Upper lobe of left lung (tissue), 4 donors: ENCODE measurements at regions not wholly inside any gene's neighbourhood (a gene's known extent, or its start where the extent isn't known, plus 50 kb on each side); places are given as distances from the start of the nearest gene placed in this dataset.

ENCODE experiments used
- CTCF ChIP-seq, 6 experiments: fragments of 450-650 bp in 4 of 6; fragments of 200-600 bp in 2 of 6; sonication (generic) in 2 of 6; IDR thresholded peaks; one replicate each; pipeline ENCODE4 v1.5.1; 2016 to 2019; ENCODE audit warnings: antibody characterized with exemption in 6 of 6
- EP300 ChIP-seq, 4 donors: sonication (generic); formaldehyde crosslinking; IDR thresholded peaks; one replicate each; pipeline ENCODE4 v1.5.1; 2017; ENCODE audit warnings: antibody characterized with exemption in 4 of 4, control low read depth in 2 of 4
- POLR2A ChIP-seq, 4 donors: fragments of 450-650 bp; IDR thresholded peaks; one replicate each; pipeline ENCODE4 v1.5.1; 2016 to 2017; ENCODE audit warnings: antibody characterized with exemption in 4 of 4, mild to moderate bottlenecking in 2 of 4
- POLR2AphosphoS5 ChIP-seq, 2 donors: sonication (generic); formaldehyde crosslinking; IDR thresholded peaks; one replicate each; pipeline ENCODE4 v1.5.1; 2017; ENCODE audit warnings: antibody characterized with exemption in 2 of 2

GRCh38 chr9:135366104-135366503, 113.5 kb upstream of the PPP1R26 start:
- TF ChIP-seq POLR2AphosphoS5 (IDR thresholded peaks at IDR 0.05) (no peak), POLR2A (IDR thresholded peaks at IDR 0.05) (no peak), CTCF (IDR thresholded peaks at IDR 0.05) (no peak), EP300 (IDR thresholded peaks at IDR 0.05) (no peak)
